Erythroblast (primary cell): ENCODE measurements at regions not wholly inside any gene's neighbourhood (a gene's known extent, or its start where the extent isn't known, plus 50 kb on each side); places are given as distances from the start of the nearest gene placed in this dataset.

Source experiments
- GATA1 ChIP-seq: IDR thresholded peaks from 2 replicates; pipeline ENCODE4 v1.6.1; 2011; ENCODE audit warnings: low read depth, mild to moderate bottlenecking, control low read depth, low read length, moderate library complexity
- POLR2A ChIP-seq: IDR thresholded peaks from 2 replicates; pipeline ENCODE4 v1.6.1; 2011; ENCODE audit warnings: mild to moderate bottlenecking, low read length

DNA sequence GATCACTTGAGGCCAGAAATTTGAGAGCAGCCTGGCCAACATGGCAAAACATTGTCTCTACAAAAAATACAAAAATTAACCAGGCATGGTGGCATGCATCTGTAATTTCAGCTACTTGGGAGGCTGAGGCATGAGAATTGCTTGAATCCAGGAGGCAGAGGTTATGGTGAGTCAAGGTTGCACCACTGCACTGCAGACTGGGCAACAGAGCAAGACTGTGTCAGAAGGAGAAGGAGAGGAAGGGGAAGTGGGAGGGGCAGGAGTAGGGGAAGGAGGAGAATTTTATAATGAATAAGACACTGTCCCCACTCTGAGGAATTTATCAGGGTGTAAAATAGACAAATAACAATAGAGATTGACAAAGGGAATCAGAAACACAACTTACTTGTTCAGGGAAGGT lies 440.6 kb upstream of the DYNLRB2 start:
- TF ChIP-seq POLR2A (no peak), GATA1 (no peak)
